Large intestine (tissue), 3 donors: ENCODE measurements at regions not wholly inside any gene's neighbourhood (a gene's known extent, or its start where the extent isn't known, plus 50 kb on each side); places are given as distances from the start of the nearest gene placed in this dataset.

Experiments used
- DNase-seq, 2 donors: peaks; one replicate each; pipeline versions ENCODE4 v3.0.0 to v3.0.0-alpha.2; 2013
- H3K27ac ChIP-seq: one replicate; pipeline ENCODE4 v1.5.1; 2013; ENCODE audit warnings: low read length
- H3K27me3 ChIP-seq: 2 replicates; pipeline ENCODE4 v1.6.1; 2013; ENCODE audit warnings: low read length; ENCODE audit not compliant: control insufficient read depth, insufficient read depth
- H3K36me3 ChIP-seq: 2 replicates; pipeline ENCODE4 v1.6.1; 2013; ENCODE audit warnings: low read length; ENCODE audit not compliant: control insufficient read depth, insufficient read depth
- H3K4me1 ChIP-seq: one replicate; pipeline ENCODE4 v1.6.1; 2013; ENCODE audit warnings: low read length; ENCODE audit not compliant: control insufficient read depth, insufficient read depth
- H3K4me3 ChIP-seq: one replicate; pipeline ENCODE4 v1.5.1; 2013; ENCODE audit warnings: low read length
- H3K9me3 ChIP-seq: one replicate; pipeline ENCODE4 v1.6.1; 2013; ENCODE audit warnings: mild to moderate bottlenecking, low read depth, low read length, moderate library complexity; ENCODE audit not compliant: control insufficient read depth
- WGBS: methylation state at CpG from one replicate; pipeline ENCODE4 v1.1.5; 2013; ENCODE audit warnings: low lambda C conversion rate; ENCODE audit not compliant: insufficient coverage; 5-methylcytosine and 5-hydroxymethylcytosine counted together

DNA sequence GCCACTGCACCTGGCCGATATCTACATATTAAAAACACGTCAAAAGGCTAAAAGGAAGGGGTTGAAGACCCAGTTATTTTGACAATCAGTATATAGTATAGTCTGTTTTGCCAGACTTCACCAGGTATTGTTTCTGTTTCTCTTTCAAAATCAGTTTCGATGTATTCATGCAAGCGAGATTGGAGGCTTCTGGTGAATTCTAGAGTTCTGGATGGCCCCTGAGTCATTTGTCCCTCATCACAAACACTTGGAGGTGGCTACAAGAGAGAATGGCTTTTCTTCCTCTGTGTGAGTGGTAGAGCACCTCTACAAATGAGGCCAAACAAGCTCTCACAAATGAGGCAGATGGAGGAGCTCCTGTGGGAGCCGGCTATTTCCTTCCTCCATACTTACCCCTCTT is 68.6 kb upstream of the ADGRG2 start:
- Histone ChIP-seq H3K27ac (no peak overlapping the region), H3K27me3 (no peaks in the 10 kb centered on the region), H3K36me3 (no peaks in the 10 kb centered on the region), H3K9me3 (no peaks in the 10 kb centered on the region), H3K4me1 (no peaks in the 10 kb centered on the region), H3K4me3 (no peak overlapping the region)
- no CpG with 5 or more reads among the region's 5 CpGs for WGBS
- DNase-seq = no peak

DNA sequence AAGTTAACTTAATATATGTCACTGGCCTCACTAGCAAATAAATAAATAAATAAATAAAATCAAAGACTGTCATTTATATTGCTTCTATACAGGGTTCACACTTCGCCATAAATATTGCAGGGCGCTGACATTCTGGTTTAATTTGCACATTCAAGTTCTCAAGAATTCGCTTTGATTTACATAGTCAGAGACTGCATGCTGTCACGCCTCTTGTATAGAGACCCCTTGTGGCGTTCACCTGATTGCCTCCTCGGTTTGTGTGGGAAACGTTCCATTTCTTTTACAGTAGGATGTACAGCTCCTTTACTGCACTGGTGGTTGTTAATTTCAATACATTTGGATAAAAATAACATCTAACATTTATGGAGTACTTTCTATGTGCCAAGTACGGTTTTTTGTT is 71.3 kb upstream of the ADGRG2 start:
- Histone ChIP-seq H3K9me3 (no peaks in the 10 kb centered on the region), H3K36me3 (no peaks in the 10 kb centered on the region), H3K27me3 (no peaks in the 10 kb centered on the region), H3K4me1 (no peaks in the 10 kb centered on the region), H3K4me3 (no peak overlapping the region), H3K27ac (no peak overlapping the region)
- DNase-seq = no peak
- no CpG with 5 or more reads among the region's 8 CpGs for WGBS

DNA sequence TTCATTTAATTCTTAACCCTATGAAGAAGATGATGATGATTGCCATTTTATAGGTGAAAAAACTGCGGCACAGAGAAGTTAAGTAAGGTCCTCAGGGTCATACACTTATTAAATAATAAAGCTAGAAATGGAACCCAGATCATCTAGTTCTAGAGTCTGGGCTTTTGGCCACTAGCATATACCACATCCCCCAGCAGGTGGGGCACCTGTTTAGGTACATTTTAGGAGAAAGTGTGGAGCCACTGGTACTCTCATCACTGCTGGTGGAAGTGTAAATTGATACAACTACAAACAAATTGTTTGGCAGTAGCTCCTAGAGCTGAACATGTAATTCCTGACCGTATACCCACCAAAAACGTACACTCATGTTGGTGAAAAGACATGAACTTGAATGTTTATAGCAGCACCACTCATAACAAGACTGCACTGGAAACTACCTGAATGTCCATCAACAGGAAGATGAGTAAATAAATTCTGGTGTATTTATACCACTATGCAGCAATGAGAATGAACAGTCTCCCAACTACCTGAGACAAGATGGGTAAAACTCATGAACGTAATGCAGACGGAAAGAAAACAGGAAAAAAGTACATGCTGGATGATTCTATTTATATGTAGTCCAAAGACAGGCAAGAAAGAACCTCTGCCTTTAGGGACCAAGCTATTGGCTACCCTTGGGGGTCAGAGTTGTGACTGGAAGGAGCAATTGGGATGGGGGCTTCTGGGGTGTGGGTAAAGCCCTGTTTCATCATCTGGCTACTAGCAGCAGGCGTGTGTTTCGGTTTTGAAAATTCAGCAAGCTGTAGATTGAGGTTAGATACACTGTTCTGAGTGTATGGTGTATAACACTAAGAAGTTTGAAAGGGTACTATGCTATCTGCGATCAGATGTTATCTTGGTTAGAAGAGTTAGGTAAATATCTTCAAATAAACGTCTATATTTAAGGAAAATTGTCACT is 72.3 kb upstream of the ADGRG2 start:
- no peaks in the 10 kb centered on the region for H3K36me3 ChIP-seq
- H3K4me3 ChIP-seq = no peak overlapping the region
- H3K27me3 ChIP-seq = no peaks in the 10 kb centered on the region
- no CpG with 5 or more reads among the region's 9 CpGs for WGBS
- no peak for DNase-seq
- no peaks in the 10 kb centered on the region for H3K4me1 ChIP-seq
- no peak overlapping the region for H3K27ac ChIP-seq
- H3K9me3 ChIP-seq = no peaks in the 10 kb centered on the region

DNA sequence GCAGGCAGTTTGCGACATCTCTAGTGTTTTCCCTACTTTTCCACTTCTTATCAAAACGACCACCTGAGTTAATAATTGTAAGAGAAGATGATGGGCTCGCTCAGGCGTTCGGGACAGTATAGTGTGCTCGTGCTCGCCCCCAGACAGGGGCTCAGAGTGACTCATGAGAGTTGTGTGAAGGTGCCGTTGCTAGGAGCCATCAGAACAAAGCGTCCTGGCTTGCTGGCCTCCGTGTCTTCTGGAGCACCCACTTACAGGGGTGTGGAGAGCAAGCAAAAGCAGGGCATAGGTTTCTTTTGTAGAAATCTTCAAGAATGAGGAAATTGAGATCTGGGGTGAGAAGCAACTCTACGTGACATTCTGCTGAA is 73.0 kb upstream of the ADGRG2 start:
- no peaks in the 10 kb centered on the region for H3K27me3 ChIP-seq
- H3K9me3 ChIP-seq = no peaks in the 10 kb centered on the region
- no peak overlapping the region for H3K4me3 ChIP-seq
- H3K27ac ChIP-seq = no peak overlapping the region
- DNase-seq = peak in 1 of 2 donors; percentile 6
- no peaks in the 10 kb centered on the region for H3K4me1 ChIP-seq
- H3K36me3 ChIP-seq = no peaks in the 10 kb centered on the region
- no CpG with 5 or more reads among the region's 11 CpGs for WGBS

DNA sequence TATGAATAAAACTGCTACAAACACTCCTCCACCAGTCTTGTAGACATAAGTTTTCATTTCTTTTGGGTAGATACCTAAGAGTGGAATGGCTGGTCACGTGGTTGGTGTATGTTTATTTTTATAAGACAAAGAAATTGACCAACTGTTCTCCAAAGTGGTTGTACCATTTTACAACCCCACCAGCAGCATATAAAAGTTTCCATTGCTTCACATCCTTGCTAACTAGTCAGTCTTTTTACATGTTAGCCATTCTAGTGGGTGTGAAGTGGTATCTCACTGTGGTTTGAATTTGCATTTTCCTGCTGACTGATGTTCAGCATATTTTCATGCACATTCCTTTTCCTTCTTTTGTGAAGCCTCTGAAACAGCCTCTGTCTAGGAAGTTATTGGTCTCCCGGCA is 76.2 kb upstream of the ADGRG2 start:
- no peaks in the 10 kb centered on the region for H3K27me3 ChIP-seq
- WGBS = no CpG with 5 or more reads among the region's 2 CpGs
- H3K4me3 ChIP-seq = no peak overlapping the region
- no peaks in the 10 kb centered on the region for H3K4me1 ChIP-seq
- no peak overlapping the region for H3K27ac ChIP-seq
- no peak for DNase-seq
- H3K9me3 ChIP-seq = no peaks in the 10 kb centered on the region
- H3K36me3 ChIP-seq = no peaks in the 10 kb centered on the region

DNA sequence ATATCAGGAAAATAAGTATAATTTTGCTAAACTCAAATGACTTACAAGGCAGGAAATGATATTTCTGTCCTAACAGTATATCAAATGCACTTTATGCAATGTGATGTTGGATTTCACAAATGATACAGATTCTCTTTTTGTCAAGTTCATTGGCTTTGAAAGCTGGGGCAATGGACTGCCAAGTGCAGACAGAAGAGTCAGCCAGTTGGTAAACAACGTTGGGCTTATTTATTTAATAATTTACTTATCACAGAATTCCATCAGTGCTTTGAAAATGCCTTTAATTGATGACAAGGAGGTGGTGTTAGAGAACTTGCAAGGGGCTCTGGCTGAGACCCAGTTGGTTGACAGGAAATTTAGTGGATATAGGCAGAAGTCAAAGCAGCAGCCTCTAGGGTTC is 79.9 kb upstream of the ADGRG2 start:
- Histone ChIP-seq H3K36me3 (no peaks in the 10 kb centered on the region), H3K27ac (no peak overlapping the region), H3K4me1 (no peaks in the 10 kb centered on the region), H3K4me3 (no peak overlapping the region), H3K9me3 (no peaks in the 10 kb centered on the region), H3K27me3 (no peaks in the 10 kb centered on the region)
- no CpG with 5 or more reads among the region's 1 CpG for WGBS
- DNase-seq = no peak

DNA sequence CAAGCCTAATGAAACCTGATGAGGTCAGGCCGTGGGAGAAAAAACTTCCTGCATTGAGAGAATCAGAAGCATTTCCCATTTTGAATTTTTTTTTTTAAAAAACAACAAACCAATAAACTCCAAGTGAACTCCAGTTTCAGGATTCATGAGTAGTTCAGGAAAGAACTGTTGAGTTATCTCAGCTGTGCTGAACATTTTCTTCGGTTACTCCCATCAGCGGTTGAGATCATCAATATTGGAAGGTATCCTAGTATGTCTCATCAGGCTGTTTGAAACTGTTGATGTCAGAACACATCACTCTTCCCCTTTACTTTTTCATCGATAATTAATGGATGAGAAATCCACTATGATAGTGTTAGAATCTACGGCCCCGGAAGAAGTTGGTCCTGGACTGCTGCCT is 82.4 kb upstream of the ADGRG2 start:
- no CpG with 5 or more reads among the region's 6 CpGs for WGBS
- Histone ChIP-seq H3K36me3 (no peaks in the 10 kb centered on the region), H3K4me3 (no peak overlapping the region), H3K4me1 (no peaks in the 10 kb centered on the region), H3K9me3 (no peaks in the 10 kb centered on the region), H3K27ac (no peak overlapping the region), H3K27me3 (no peaks in the 10 kb centered on the region)
- no peak for DNase-seq

DNA sequence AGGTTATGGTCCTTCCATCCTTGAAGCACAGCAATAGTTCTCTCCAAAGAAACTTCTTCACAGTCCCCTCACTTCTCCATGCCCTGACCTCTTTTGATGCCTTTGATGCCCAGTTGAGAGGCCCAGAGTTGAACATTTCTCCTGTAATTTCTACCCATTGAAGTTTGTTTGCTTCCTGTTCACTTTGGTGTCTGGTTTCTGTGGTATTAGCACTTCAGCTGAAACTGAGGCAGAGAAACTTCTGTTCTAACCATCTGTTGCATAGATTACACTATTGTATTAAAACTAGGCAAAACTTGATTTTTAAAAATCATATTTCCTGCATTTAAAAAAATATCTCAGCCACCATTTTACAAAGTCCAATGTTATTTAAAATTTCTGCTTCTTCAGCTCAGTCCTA is 89.8 kb upstream of the ADGRG2 start:
- H3K27ac ChIP-seq = no peak overlapping the region
- no peaks in the 10 kb centered on the region for H3K36me3 ChIP-seq
- H3K4me3 ChIP-seq = no peak overlapping the region
- H3K27me3 ChIP-seq = no peaks in the 10 kb centered on the region
- no peaks in the 10 kb centered on the region for H3K4me1 ChIP-seq
- no peak for DNase-seq
- no peaks in the 10 kb centered on the region for H3K9me3 ChIP-seq

DNA sequence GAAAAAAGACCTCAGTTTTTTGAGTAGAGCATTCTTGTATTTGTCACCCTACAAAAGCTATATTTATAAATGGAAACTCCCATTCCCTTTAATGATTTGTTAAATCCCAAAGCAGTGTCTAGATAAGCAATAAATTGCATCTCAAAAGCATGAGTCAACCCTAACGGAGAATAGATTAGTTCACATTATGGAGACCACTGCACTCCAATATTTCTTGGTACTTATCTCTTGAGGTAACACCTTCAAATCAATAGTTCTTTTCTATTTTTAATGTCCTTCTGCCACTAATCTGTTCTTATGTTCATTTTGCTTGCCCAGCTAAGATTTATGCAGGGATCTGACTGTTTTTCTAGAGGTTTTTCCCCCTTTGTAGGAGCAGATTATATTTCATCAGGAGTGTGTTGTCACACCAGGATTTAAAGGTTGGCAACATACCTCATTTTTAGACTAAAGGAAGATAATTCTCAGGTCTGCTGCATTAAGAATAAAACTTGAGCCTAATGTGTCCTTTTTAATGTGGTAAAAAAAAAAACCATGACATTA is 91.4 kb upstream of the ADGRG2 start:
- no peaks in the 10 kb centered on the region for H3K4me1 ChIP-seq
- WGBS = no CpG with 5 or more reads among the region's 1 CpG
- H3K36me3 ChIP-seq = no peaks in the 10 kb centered on the region
- no peak for DNase-seq
- no peaks in the 10 kb centered on the region for H3K9me3 ChIP-seq
- no peak overlapping the region for H3K4me3 ChIP-seq
- H3K27ac ChIP-seq = no peak overlapping the region
- H3K27me3 ChIP-seq = no peaks in the 10 kb centered on the region

DNA sequence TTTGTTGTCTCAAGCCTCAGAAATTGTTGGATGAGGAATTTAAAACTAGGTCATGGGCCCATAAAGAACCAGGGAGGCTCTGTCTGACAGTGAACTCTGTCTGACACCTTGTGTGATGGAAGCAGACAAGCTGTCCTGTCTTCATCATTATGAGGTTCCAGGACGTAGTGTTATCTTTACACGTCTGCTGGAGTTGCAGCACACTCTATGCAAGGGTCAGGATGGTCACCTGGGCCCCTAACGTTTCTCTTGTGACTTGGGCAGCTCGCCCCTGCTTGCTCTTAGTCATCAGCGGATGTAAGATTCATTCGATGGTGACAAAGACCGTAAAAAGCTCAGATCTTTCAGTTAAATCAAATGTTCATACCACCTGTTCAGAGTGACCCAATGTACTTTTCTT is 92.0 kb upstream of the ADGRG2 start:
- Histone ChIP-seq H3K36me3 (no peaks in the 10 kb centered on the region), H3K27ac (no peak overlapping the region), H3K27me3 (no peaks in the 10 kb centered on the region), H3K9me3 (no peaks in the 10 kb centered on the region), H3K4me1 (no peaks in the 10 kb centered on the region), H3K4me3 (no peak overlapping the region)
- no CpG with 5 or more reads among the region's 7 CpGs for WGBS
- DNase-seq = no peak

DNA sequence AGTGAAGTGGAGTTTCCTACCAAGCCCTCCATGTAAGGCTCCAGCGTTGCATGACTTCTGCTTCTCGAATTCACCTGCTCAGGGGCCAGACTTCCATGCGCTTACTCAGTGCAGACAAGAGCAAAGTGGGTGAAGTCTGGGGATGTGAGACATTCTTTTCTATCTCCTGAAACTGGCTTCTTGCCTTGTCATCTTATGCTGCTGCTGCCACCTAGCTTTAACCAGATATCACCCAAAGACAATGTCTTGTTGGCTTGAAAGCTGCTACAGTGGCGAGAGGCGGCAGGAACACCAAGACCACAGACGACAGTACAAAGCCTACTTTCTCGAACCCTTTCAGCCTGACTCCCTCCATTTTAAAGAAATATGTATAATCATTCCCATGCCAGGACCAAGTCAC is 103.6 kb upstream of the ADGRG2 start:
- H3K36me3 ChIP-seq = no peaks in the 10 kb centered on the region
- no peak for DNase-seq
- no peaks in the 10 kb centered on the region for H3K4me1 ChIP-seq
- WGBS = no CpG with 5 or more reads among the region's 7 CpGs
- H3K4me3 ChIP-seq = no peak overlapping the region
- no peaks in the 10 kb centered on the region for H3K9me3 ChIP-seq
- no peaks in the 10 kb centered on the region for H3K27me3 ChIP-seq
- no peak overlapping the region for H3K27ac ChIP-seq
